Heart right ventricle (tissue), 16 donors: ENCODE measurements at regions not wholly inside any gene's neighbourhood (a gene's known extent, or its start where the extent isn't known, plus 50 kb on each side); places are given as distances from the start of the nearest gene placed in this dataset.

Source experiments
- ATAC-seq, 8 donors: fragments of 200-7000 bp; cut with Tn5 transposase; one replicate each; pipeline ENCODE4 v1.9.1; 2020; ENCODE audit warnings: mild to moderate bottlenecking in 8 of 8, moderate library complexity in 8 of 8, moderate number of reproducible peaks in 1 of 8
- DNase-seq, 2 donors: peaks; one replicate each; pipeline ENCODE4 v3.0.0-alpha.2; 2020
- H3K27ac ChIP-seq, 10 donors: fragments of 200-600 bp; sonication (generic) in 2 of 10; one replicate each; pipeline versions ENCODE4 v1.5.0 to v1.8.0; 2020 to 2022; ENCODE audit warnings: mild to moderate bottlenecking in 3 of 10
- H3K27me3 ChIP-seq, 7 donors: fragments of 200-600 bp; one replicate each; pipeline ENCODE4 v1.8.0; 2021 to 2022; ENCODE audit warnings: mild to moderate bottlenecking in 2 of 7
- H3K36me3 ChIP-seq, 9 donors: fragments of 200-600 bp; sonication (generic) in 1 of 9; one replicate each; pipeline versions ENCODE4 v1.5.0 to v1.8.0; 2020 to 2022; ENCODE audit warnings: mild to moderate bottlenecking in 2 of 9
- H3K4me1 ChIP-seq, 9 donors: fragments of 200-600 bp; sonication (generic) in 1 of 9; one replicate each; pipeline versions ENCODE4 v1.5.0 to v1.8.0; 2020 to 2022; ENCODE audit warnings: mild to moderate bottlenecking in 4 of 9
- H3K4me3 ChIP-seq, 10 donors: fragments of 200-600 bp; sonication (generic) in 2 of 10; one replicate each; pipeline versions ENCODE4 v1.5.0 to v1.8.0; 2020 to 2022; ENCODE audit warnings: mild to moderate bottlenecking in 7 of 10, moderate library complexity in 2 of 10
- H3K9me3 ChIP-seq, 11 donors: fragments of 200-600 bp in 10 of 11; sonication (generic) in 2 of 11; one replicate each; pipeline versions ENCODE4 v1.5.0 to v1.8.0; 2013 to 2022; ENCODE audit warnings: mild to moderate bottlenecking in 2 of 11, control low read depth in 1 of 11, moderate library complexity in 1 of 11
- CTCF ChIP-seq, 9 donors: fragments of 200-600 bp; sonication (generic) in 2 of 9; IDR thresholded peaks; one replicate each; pipeline versions ENCODE4 v1.5.0 to v1.8.0; 2021 to 2022; ENCODE audit warnings: antibody characterized with exemption in 9 of 9, mild to moderate bottlenecking in 5 of 9, moderate library complexity in 1 of 9
- WGBS, 2 donors: extraction: QIAGEN DNeasy Blood & Tissue Kit; methylation state at CpG; one replicate each; pipeline ENCODE4 v1.1.7; 2013; ENCODE audit warnings: inconsistent platforms in 1 of 2; 5-methylcytosine and 5-hydroxymethylcytosine counted together
- intact Hi-C, 10 donors: fragments of 100-400 bp; cut with DNase I; formaldehyde crosslinking; loops; one replicate each; pipeline versions ENCODE4 v1.11.1 to v1.14.2; 2022
- donor health status: Arrhythmogenic right ventricular cardiomyopathy.
- donor health status: ischemic (EF 13 %, LVEDD 7.1; RV severe dilation, severe dysfunction).
- donor health status: healthy with polysubstance abuse.
- donor health status: DM: no; HTN: yes; CAD: no.
- donor health status: DM: no; HTN: no; CAD: no.
- donor health status: ischemic (EF 25% LVEDD 6.9; RV normal size, moderate dysfunction).
- donor health status: ischemic (EF 25% LVEDD 5.7; RV mildly dilated, moderate dysfunction).
- donor health status: healthy.
- donor health status: DM: yes; HTN: yes; CAD: no.
- donor health status: Ischemic cardiomyopathy.
- donor health status: ischemic (EF 35%, LVEDD 5.7; RV mildly dilated, moderate dysfunction).
- donor health status: nonischemic (EF 11% LVEDD 7.7; RV severe dilation, severe dysfunction).
- donor health status: DM: yes; HTN: yes; CAD: no.
- donor health status: PGD.
- donor health status: ischemic (EF 29% LVEDD 5.4; RV normal size, mild dysfunction).
- donor health status: nonischemic (EF 23%, LVEDD 6.1; RV moderate dilation, normal function).

- Histone ChIP-seq H3K4me1 (peaks cover 0 to 12% (median 0%) of the 10 kb centered on the region in 9 donors), H3K36me3 (no peaks in the 10 kb centered on the region), H3K27ac (no peak overlapping the region), H3K9me3 (peaks cover 0 to 12% (median 0%) of the 10 kb centered on the region in 11 donors), H3K4me3 (no peak overlapping the region), H3K27me3 (peaks cover 0 to 3% (median 0%) of the 10 kb centered on the region in 7 donors)
- 80 to 91% methylated on average over 6 of the region's 6 CpGs for WGBS, 2 donors
- TF ChIP-seq CTCF (IDR thresholded peaks at IDR 0.05), result no peak
- ATAC-seq, result peak in 1 of 8 donors; percentile 50
- intact Hi-C loops, result loop anchor here in 3 of 10 donors (10.0 kb wide), 2 partner anchors 224 to 504 kb away; no protein-coding TSS in a partner anchor
- no peak for DNase-seq
Observed at GRCh38 chr6:56350628-56351260, 103.4 kb upstream of the COL21A1 start.

GRCh38 chr6:56349194-56349593, 101.8 kb upstream of the COL21A1 start:
- H3K4me1 ChIP-seq, result peaks cover 0 to 12% (median 0%) of the 10 kb centered on the region in 9 donors

GRCh38 chr6:56348578-56348977, 101.2 kb upstream of the COL21A1 start:
- Histone ChIP-seq H3K4me1 (peaks cover 0 to 12% (median 0%) of the 10 kb centered on the region in 9 donors), H3K4me3 (no peak overlapping the region), H3K27ac (no peak overlapping the region), H3K9me3 (peaks cover 0 to 7% (median 0%) of the 10 kb centered on the region in 11 donors), H3K27me3 (peaks cover 0 to 3% (median 0%) of the 10 kb centered on the region in 7 donors), H3K36me3 (no peaks in the 10 kb centered on the region)
- TF ChIP-seq CTCF (IDR thresholded peaks at IDR 0.05), result no peak
- intact Hi-C loops, result no loop called here
- ATAC-seq (no peak), DNase-seq (no peak)
- 83 to 91% methylated on average over 1 of the region's 1 CpG for whole genome bisulfite sequencing, 2 donors

More at GRCh38 chr6:56349194-56349593, 101.8 kb upstream of the COL21A1 start:
- no peak for ATAC-seq
- WGBS, 2 donors, result 82 to 94% methylated on average over 3 of the region's 3 CpGs
- Histone ChIP-seq H3K4me3 (no peak overlapping the region), H3K36me3 (no peaks in the 10 kb centered on the region), H3K27me3 (peaks cover 0 to 3% (median 0%) of the 10 kb centered on the region in 7 donors), H3K27ac (no peak overlapping the region), H3K9me3 (peaks cover 0 to 12% (median 0%) of the 10 kb centered on the region in 11 donors)
- DNase-seq, result no peak
- intact Hi-C loops, result no loop called here
- TF ChIP-seq CTCF (IDR thresholded peaks at IDR 0.05), result no peak

GRCh38 chr6:56347526-56347925, 100.1 kb upstream of the COL21A1 start:
- Histone ChIP-seq H3K27me3 (peaks cover 0 to 3% (median 0%) of the 10 kb centered on the region in 7 donors), H3K9me3 (no peaks in the 10 kb centered on the region), H3K4me3 (no peak overlapping the region), H3K4me1 (peaks cover 0 to 12% (median 0%) of the 10 kb centered on the region in 9 donors), H3K27ac (no peak overlapping the region), H3K36me3 (no peaks in the 10 kb centered on the region)
- intact Hi-C loops, result no loop called here
- DNase-seq (no peak), ATAC-seq (no peak)
- TF ChIP-seq CTCF (IDR thresholded peaks at IDR 0.05), result no peak
